ENCODE measurements at regions not wholly inside any gene's neighbourhood (a gene's known extent, or its start where the extent isn't known, plus 50 kb on each side); places are given as distances from the start of the nearest gene placed in this dataset.

DNA sequence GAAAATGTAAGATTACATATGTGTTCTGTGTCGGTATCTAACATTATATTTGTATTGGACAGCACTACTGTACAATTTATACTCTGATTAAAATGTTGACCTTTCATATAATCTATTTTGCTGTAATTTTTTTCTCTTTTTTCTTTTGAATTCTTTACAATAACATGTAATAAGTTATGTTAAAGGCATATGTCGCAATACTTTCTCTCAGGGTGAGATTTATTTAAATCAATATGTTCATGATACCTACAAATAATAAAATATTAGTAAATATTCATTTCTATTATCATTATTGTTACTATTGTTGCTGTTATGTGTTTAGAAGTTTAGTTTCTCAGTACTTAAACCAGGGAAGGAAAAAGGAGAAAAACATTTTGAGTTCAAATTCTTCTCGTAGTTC, 807.4 kb downstream of the STIM2 start:
- TF ChIP-seq, protein P1, sequence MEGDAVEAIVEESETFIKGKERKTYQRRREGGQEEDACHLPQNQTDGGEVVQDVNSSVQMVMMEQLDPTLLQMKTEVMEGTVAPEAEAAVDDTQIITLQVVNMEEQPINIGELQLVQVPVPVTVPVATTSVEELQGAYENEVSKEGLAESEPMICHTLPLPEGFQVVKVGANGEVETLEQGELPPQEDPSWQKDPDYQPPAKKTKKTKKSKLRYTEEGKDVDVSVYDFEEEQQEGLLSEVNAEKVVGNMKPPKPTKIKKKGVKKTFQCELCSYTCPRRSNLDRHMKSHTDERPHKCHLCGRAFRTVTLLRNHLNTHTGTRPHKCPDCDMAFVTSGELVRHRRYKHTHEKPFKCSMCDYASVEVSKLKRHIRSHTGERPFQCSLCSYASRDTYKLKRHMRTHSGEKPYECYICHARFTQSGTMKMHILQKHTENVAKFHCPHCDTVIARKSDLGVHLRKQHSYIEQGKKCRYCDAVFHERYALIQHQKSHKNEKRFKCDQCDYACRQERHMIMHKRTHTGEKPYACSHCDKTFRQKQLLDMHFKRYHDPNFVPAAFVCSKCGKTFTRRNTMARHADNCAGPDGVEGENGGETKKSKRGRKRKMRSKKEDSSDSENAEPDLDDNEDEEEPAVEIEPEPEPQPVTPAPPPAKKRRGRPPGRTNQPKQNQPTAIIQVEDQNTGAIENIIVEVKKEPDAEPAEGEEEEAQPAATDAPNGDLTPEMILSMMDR (IDR thresholded peaks at IDR 0.05) = no peak
- no peak for TF ChIP-seq POLR2AphosphoS5 (IDR thresholded peaks at IDR 0.05)
